Suprapubic skin (tissue), 4 donors: ENCODE measurements at regions not wholly inside any gene's neighbourhood (a gene's known extent, or its start where the extent isn't known, plus 50 kb on each side); places are given as distances from the start of the nearest gene placed in this dataset.
"Not testable (repeated sequence)": the region's sequence is repeated elsewhere in the genome, so short reads cannot be mapped to it uniquely, and the experiment has no call there.

Experiments used
- DNase-seq, 2 donors: peaks; one replicate each; pipeline ENCODE4 v3.0.0-alpha.2; 2019; ENCODE audit warnings: low spot score in 2 of 2
- H3K27ac ChIP-seq: fragments of 200-600 bp; sonication (generic); one replicate; pipeline ENCODE4 v1.5.1; 2019
- H3K27me3 ChIP-seq: fragments of 200-600 bp; sonication (generic); one replicate; pipeline ENCODE4 v1.5.1; 2019
- H3K36me3 ChIP-seq: fragments of 200-600 bp; sonication (generic); one replicate; pipeline ENCODE4 v1.5.1; 2019
- H3K4me1 ChIP-seq: fragments of 200-600 bp; sonication (generic); one replicate; pipeline ENCODE4 v1.5.1; 2019
- H3K4me3 ChIP-seq: fragments of 200-600 bp; sonication (generic); one replicate; pipeline ENCODE4 v1.5.1; 2019; ENCODE audit warnings: mild to moderate bottlenecking
- H3K9me3 ChIP-seq: fragments of 200-600 bp; sonication (generic); one replicate; pipeline ENCODE4 v1.5.1; 2019
- CTCF ChIP-seq, 2 donors: fragments of 200-600 bp in 1 of 2; fragments of 450-650 bp in 1 of 2; sonication (generic) in 1 of 2; IDR thresholded peaks; one replicate each; pipeline ENCODE4 v1.5.1; 2016 to 2019; ENCODE audit warnings: antibody characterized with exemption in 2 of 2, mild to moderate bottlenecking in 1 of 2, moderate library complexity in 1 of 2
- EP300 ChIP-seq: sonication (generic); formaldehyde crosslinking; IDR thresholded peaks from one replicate; pipeline ENCODE4 v1.6.1; 2017; ENCODE audit warnings: antibody characterized with exemption
- POLR2A ChIP-seq, 2 donors: fragments of 450-650 bp; IDR thresholded peaks; one replicate each; pipeline ENCODE4 v1.6.1; 2017; ENCODE audit warnings: antibody characterized with exemption in 2 of 2, mild to moderate bottlenecking in 2 of 2, moderate library complexity in 2 of 2
- POLR2AphosphoS5 ChIP-seq, 3 donors: sonication (generic); formaldehyde crosslinking; IDR thresholded peaks; one replicate each; pipeline ENCODE4 v1.6.1; 2017; ENCODE audit warnings: antibody characterized with exemption in 3 of 3
- WGBS: methylation state at CpG from one replicate; pipeline ENCODE4 v1.1.5; 2018; 5-methylcytosine and 5-hydroxymethylcytosine counted together

GRCh38 chr3:198096015-198096414, 136.0 kb downstream of the LMLN start:
- DNase-seq: no peak
- H3K36me3 ChIP-seq: no peaks in the 10 kb centered on the region
- H3K4me3 ChIP-seq: no peak overlapping the region
- TF ChIP-seq POLR2A (IDR thresholded peaks at IDR 0.05) (no peak), EP300 (no peak), CTCF (IDR thresholded peaks at IDR 0.05) (no peak), POLR2AphosphoS5 (IDR thresholded peaks at IDR 0.05) (no peak)
- H3K4me1 ChIP-seq: no peaks in the 10 kb centered on the region
- no peak overlapping the region for H3K27ac ChIP-seq
- H3K9me3 ChIP-seq: no peaks in the 10 kb centered on the region
- peaks cover 48% of the 10 kb centered on the region for H3K27me3 ChIP-seq

GRCh38 chr3:198097048-198097447, 137.0 kb downstream of the LMLN start:
- Histone ChIP-seq H3K9me3 (no peaks in the 10 kb centered on the region), H3K4me3 (no peak overlapping the region), H3K27me3 (peaks cover 40% of the 10 kb centered on the region), H3K27ac (no peak overlapping the region), H3K4me1 (no peaks in the 10 kb centered on the region), H3K36me3 (no peaks in the 10 kb centered on the region)
- TF ChIP-seq EP300 (no peak), POLR2A (IDR thresholded peaks at IDR 0.05) (no peak), POLR2AphosphoS5 (IDR thresholded peaks at IDR 0.05) (no peak), CTCF (IDR thresholded peaks at IDR 0.05) (no peak)
- 86% methylated on average over 7 of the region's 7 CpGs for WGBS
- no peak for DNase-seq

GRCh38 chr3:198098661-198099081, 138.7 kb downstream of the LMLN start:
- not testable (repeated sequence) for H3K9me3 ChIP-seq, H3K27ac ChIP-seq, H3K4me1 ChIP-seq, H3K36me3 ChIP-seq, H3K4me3 ChIP-seq, DNase-seq
- peaks cover 24% of the 10 kb centered on the region for H3K27me3 ChIP-seq
- 62% methylated on average over 9 of the region's 9 CpGs for WGBS

GRCh38 chr3:198103070-198103469, 143.1 kb downstream of the LMLN start:
- peaks cover 14% of the 10 kb centered on the region for H3K27me3 ChIP-seq
- not testable (repeated sequence) for H3K4me3 ChIP-seq, H3K36me3 ChIP-seq, H3K27ac ChIP-seq, H3K4me1 ChIP-seq, H3K9me3 ChIP-seq, DNase-seq
- 69% methylated on average over 7 of the region's 10 CpGs for WGBS

GRCh38 chr3:198106265-198106664, 146.2 kb downstream of the LMLN start:
- Histone ChIP-seq H3K27ac (no peak overlapping the region), H3K27me3 (peaks cover 45% of the 10 kb centered on the region), H3K9me3 (no peaks in the 10 kb centered on the region), H3K4me3 (no peak overlapping the region), H3K4me1 (no peaks in the 10 kb centered on the region), H3K36me3 (no peaks in the 10 kb centered on the region)
- DNase-seq: no peak
- WGBS: 87% methylated on average over 4 of the region's 4 CpGs
- no peak for TF ChIP-seq POLR2AphosphoS5 (IDR thresholded peaks at IDR 0.05)
- TF ChIP-seq POLR2A (IDR thresholded peaks at IDR 0.05): no peak
- TF ChIP-seq CTCF (IDR thresholded peaks at IDR 0.05): no peak
- no peak for TF ChIP-seq EP300

GRCh38 chr3:198107840-198108734, 148.1 kb downstream of the LMLN start:
- no peak overlapping the region for H3K27ac ChIP-seq
- no peak overlapping the region for H3K4me3 ChIP-seq
- no peaks in the 10 kb centered on the region for H3K36me3 ChIP-seq
- TF ChIP-seq POLR2A (IDR thresholded peaks at IDR 0.05): no peak
- no peak for TF ChIP-seq POLR2AphosphoS5 (IDR thresholded peaks at IDR 0.05)
- no peak for TF ChIP-seq EP300
- no peak for TF ChIP-seq CTCF (IDR thresholded peaks at IDR 0.05)
- DNase-seq: no peak
- H3K27me3 ChIP-seq: peaks cover 63% of the 10 kb centered on the region
- 28% methylated on average over 6 of the region's 6 CpGs for WGBS
- H3K9me3 ChIP-seq: no peaks in the 10 kb centered on the region
- H3K4me1 ChIP-seq: no peaks in the 10 kb centered on the region
